GM21619 (cell line): ENCODE measurements at regions not wholly inside any gene's neighbourhood (a gene's known extent, or its start where the extent isn't known, plus 50 kb on each side); places are given as distances from the start of the nearest gene placed in this dataset.
"Not testable (repeated sequence)": the region's sequence is repeated elsewhere in the genome, so short reads cannot be mapped to it uniquely, and the experiment has no call there.

Experiments
- ATAC-seq: cut with Tn5 transposase; IDR thresholded peaks from one replicate; pipeline ENCODE4 v1.9.1; 2021; ENCODE audit not compliant: unreplicated experiment

- ATAC-seq, result no peak
Observed at GRCh38 chr1:34367954-34368353, 191.2 kb downstream of the C1orf94 start.

GRCh38 chr1:34369701-34370455, 193.2 kb downstream of the C1orf94 start:
- no peak for ATAC-seq

GRCh38 chr1:34370748-34371147, 194.0 kb downstream of the C1orf94 start:
- no peak for ATAC-seq

GRCh38 chr1:34371179-34371578, 194.5 kb downstream of the C1orf94 start:
- ATAC-seq, result not testable (repeated sequence)

- ATAC-seq, result no peak
Observed at GRCh38 chr1:34371829-34372532, 195.3 kb downstream of the C1orf94 start.

- no peak for ATAC-seq
Observed at GRCh38 chr1:34372891-34373290, 196.2 kb downstream of the C1orf94 start.

- ATAC-seq, result no peak
Observed at GRCh38 chr1:34373912-34374311, 197.2 kb downstream of the C1orf94 start.

- no peak for ATAC-seq
Observed at GRCh38 chr1:34376531-34376930, 199.8 kb downstream of the C1orf94 start.

- ATAC-seq, result no peak
Observed at GRCh38 chr1:34378968-34379856, 202.5 kb downstream of the C1orf94 start.

- no peak for ATAC-seq
Observed at GRCh38 chr1:34379911-34380310, 203.2 kb downstream of the C1orf94 start.

GRCh38 chr1:34380526-34381124, 203.9 kb downstream of the C1orf94 start:
- no peak for ATAC-seq

GRCh38 chr1:34389974-34390373, 213.3 kb downstream of the C1orf94 start:
- ATAC-seq, result no peak

GRCh38 chr1:34396042-34396441, 219.3 kb downstream of the C1orf94 start:
- ATAC-seq, result no peak

GRCh38 chr1:34398241-34398915, 221.7 kb downstream of the C1orf94 start:
- no peak for ATAC-seq

GRCh38 chr1:34398916-34399275, 222.2 kb downstream of the C1orf94 start:
- ATAC-seq, result no peak

GRCh38 chr1:34400675-34401074, 224.0 kb downstream of the C1orf94 start:
- no peak for ATAC-seq

- ATAC-seq, result no peak
Observed at GRCh38 chr1:34403156-34403555, 226.4 kb downstream of the C1orf94 start.

- ATAC-seq, result no peak
Observed at GRCh38 chr1:34404804-34405203, 228.1 kb downstream of the C1orf94 start.

GRCh38 chr1:34405266-34405959, 228.7 kb downstream of the C1orf94 start:
- ATAC-seq, result no peak

GRCh38 chr1:34406377-34406776, 229.7 kb downstream of the C1orf94 start:
- ATAC-seq, result no peak
